Uterus (tissue), 2 donors: ENCODE measurements at regions not wholly inside any gene's neighbourhood (a gene's known extent, or its start where the extent isn't known, plus 50 kb on each side); places are given as distances from the start of the nearest gene placed in this dataset.

ENCODE experiments used
- CTCF ChIP-seq, 4 experiments: fragments of 200-600 bp in 2 of 4; fragments of 450-650 bp in 2 of 4; sonication (generic) in 2 of 4; IDR thresholded peaks; one replicate each; pipeline ENCODE4 v1.5.1; 2016 to 2019; ENCODE audit warnings: antibody characterized with exemption in 4 of 4, mild to moderate bottlenecking in 2 of 4, moderate library complexity in 1 of 4
- POLR2A ChIP-seq, 2 donors: fragments of 450-650 bp; IDR thresholded peaks; one replicate each; pipeline ENCODE4 v1.6.1; 2016; ENCODE audit warnings: antibody characterized with exemption in 2 of 2, mild to moderate bottlenecking in 1 of 2, moderate library complexity in 1 of 2

DNA sequence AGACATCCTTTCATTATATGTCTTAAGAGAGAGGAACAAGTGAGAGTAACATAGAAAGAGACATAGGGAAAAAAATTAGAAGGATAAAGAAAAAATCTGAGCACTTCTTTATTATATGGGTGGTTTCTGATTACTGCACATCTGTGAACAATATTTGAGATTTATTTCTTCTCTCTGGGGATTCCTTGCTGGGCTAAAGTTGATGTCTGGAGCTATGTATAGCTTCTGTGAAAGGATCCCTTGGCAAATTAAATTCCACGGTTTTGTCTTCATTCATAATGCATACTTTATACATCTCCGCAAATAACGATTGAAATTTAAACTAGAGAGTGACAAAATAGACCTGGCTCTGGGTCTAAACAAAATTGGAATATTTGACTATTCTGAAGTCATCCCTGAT lies 232.2 kb upstream of the CTBP2 start:
- TF ChIP-seq POLR2A (IDR thresholded peaks at IDR 0.05) (no peak), CTCF (IDR thresholded peaks at IDR 0.05) (no peak)
